NCI-H748 treated with DMSO at 0.1 percent for 48 hours (cell line): ENCODE measurements at regions not wholly inside any gene's neighbourhood (a gene's known extent, or its start where the extent isn't known, plus 50 kb on each side); places are given as distances from the start of the nearest gene placed in this dataset.
"Not testable (repeated sequence)": the region's sequence is repeated elsewhere in the genome, so short reads cannot be mapped to it uniquely, and the experiment has no call there.

Experiments
- DNase-seq: peaks from one replicate; lab custom pipeline; 2025; lab: John Stamatoyannopoulos, UW

DNA sequence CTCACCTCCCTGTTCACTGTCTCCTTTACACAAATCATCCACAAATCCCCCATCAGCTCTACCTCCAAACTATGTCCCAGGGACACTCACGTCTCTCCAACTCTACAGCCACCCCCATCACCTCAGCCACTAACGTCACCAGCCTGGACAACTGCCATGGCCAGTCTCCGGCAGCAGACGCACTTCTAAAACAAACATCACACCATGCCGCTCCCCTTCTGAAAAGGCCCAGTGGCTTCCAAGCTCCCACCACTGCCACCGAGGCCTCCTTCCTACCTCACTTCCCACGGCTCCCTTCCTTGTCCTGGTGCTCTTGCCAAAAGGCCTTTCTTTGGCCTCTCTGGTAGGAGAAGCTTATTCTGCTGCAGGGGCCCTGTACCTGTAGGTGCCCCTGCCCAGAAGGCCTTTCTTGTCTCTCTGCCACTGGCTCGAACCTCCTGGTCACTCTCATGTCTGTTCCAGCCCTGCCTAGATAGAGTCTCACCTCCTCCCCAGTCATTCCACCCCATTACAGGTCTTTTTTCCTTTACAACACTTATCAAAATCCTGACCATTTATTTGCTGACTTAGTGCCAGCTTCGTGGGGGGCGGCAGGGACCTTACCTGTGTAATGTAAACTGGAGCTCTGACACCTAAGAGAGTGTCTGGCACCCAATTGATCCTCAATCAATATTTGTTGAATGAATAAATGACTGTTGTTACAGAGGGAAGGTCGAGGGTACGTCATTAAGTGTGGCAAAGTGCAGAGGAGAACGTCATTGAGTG, 304.2 kb downstream of the GOLGA6L6 start:
- DNase-seq, result not testable (repeated sequence)

DNA sequence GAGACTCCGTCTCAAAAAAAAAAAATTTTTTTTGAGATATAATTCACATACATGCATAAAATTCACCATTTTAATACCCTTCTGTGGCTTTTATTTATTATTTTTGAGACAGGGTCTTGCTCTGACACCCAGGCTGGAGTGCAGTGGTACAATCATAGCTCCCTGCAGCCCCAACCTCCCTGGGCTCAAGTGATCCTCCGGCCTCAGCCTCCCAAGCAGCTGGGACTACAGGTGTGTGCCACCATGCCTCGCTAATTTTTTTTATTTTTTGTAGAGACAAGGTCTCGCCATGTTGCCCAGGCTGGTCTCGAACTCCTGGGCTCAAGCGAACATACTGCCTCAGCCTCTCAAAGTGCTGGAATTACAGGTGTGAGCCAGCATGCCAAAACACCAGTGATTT, 305.9 kb downstream of the GOLGA6L6 start:
- not testable (repeated sequence) for DNase-seq

DNA sequence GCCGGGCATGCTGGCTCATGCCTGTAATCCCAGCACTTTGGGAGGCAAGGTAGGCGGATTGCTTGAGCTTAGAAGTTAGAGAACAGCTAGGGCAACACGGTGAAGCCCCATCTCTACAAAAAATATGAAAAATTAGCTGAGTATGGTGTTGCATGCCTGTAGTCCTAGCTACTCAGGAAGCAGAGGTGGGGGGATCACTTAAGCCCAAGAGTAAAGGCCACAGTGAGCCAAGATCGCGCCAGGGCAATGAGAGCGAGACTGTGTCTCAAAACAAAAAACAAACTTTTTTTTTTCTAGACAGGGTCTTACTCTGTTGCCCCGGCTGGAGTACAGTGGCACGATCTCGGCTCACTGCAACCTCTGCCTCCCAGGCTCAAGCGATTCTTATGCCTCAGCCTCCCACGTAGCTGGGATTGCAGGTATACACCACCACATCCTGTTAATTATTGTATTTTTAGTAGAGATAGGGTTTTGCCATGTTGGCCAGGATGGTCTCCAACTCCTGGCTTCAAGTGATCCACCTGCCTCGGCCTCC, 307.5 kb downstream of the GOLGA6L6 start:
- DNase-seq, result not testable (repeated sequence)

DNA sequence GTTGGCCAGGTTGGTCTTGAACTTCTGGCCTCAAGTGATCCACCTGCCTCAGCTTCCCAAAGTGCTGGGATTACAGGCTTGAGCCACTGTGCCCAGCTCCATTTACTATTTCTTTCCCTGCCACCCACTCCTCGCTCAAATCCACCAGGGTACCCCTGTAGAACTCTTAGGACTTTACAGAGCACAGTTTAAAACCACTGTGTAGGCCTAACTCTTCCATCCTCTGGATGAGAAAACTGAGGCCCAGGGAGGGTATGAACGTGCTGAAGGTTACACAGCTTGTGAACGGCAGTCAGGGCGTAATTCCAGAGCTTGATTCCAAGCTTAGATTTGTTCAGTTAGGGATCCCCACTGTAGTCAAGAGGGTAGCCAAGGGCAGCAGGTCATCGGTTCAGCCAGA, 309.1 kb downstream of the GOLGA6L6 start:
- DNase-seq, result not testable (repeated sequence)

DNA sequence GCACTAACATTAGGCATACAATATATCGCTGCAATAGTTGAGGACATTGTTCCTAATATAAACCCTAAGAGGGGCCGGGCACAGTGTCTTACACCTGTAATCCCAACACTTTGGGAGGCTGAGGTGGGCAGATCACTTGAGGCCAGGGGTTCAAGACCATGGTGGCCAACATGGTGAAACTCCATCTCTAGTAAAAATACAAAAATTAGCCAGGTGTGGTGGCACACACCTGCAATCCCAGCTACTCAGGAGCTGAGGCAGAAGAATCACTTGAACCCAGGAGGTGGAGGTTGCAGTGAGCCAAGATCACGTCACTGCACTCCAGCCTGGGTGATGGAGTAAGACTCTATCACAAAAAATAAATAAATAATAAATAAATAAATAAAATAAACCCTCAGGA, 310.9 kb downstream of the GOLGA6L6 start:
- not testable (repeated sequence) for DNase-seq

DNA sequence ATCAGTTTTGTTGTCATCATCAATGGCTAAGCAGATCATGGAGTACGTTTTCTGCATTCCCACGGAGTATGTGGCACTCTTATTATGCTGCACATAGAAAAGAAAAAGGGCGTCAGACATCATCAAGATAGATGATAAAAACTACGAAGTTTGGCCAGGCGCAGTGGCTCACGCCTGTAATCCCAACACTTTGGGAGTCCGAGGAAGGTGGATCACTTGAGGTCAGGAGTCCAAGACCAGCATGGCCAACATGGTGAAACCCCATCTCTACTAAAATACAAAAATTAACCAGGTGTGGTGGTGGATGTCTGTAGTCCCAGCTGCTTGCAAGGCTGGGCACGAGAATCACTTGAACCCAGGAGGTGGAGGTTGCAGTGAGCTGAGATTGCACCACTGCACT, 312.8 kb downstream of the GOLGA6L6 start:
- not testable (repeated sequence) for DNase-seq

DNA sequence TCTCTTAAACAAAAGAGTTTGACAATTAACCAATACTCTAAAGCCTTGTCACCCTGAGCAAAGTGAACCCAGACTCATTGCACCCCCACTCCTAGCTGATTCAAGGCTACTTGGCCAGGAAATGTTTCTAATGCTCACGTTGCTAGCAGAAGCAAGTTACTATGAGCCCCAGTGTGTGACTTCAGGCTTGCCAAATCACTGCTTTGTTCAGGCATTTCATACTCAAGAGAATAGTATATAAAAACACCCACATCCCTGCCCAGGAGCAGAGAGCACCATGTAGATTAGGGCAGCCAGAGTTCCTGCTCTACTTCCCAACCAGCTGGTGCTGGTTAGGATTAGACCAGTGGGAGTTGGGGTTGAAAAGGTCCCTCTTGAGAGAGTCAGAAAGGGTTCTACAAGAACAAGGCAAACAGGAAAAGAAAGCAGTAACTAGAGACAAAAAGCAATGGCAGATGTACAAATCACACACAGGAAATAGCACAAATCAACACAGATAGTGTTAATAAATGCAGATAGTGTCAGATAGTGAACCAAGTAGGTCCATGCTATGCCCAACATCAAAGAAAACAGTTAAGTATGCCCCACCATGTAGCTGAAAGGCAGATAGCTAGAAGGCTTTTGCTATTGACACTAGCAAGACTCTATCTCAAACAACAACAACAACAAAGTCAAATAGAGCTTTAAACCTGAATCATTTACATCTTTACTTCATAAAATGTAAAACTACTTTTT, 314.3 kb downstream of the GOLGA6L6 start:
- DNase-seq, result not testable (repeated sequence)

DNA sequence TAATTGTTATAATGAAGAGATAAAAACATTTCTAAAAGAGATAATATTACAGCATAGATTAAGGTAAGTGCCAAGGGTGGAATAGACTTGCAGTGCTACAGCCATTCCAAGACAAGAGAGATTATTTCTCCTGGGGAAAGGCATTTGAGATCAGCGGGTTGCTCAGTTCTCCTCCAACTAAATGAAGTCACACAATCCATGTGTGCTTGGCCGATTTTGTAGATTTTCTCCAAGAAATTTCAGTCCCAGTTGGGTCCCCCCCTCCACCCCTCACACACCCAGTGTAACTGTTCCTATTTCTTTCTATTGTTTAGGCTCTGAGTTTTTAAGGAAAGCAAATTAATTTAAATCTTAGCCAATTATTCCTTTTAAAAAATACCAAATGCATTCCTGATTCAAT, 315.1 kb downstream of the GOLGA6L6 start:
- not testable (repeated sequence) for DNase-seq

DNA sequence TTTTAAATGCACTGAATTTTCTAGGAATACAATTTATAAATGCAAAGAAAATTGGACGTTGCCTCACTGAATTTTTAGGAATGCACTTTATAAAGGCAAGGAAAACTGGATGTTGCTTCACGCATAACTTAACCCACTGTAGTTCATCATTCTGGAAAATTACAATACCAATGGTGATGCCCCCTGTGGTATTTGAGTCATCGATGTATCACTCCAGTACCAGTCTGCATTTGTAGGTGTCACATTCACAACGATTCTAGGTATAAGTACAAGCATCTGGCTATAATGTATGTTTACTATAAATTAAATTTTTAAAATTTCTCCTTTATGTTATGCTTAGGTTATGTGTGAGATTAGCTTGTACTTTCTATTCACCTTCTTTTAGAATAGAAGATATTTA, 320.5 kb downstream of the GOLGA6L6 start:
- DNase-seq, result not testable (repeated sequence)

DNA sequence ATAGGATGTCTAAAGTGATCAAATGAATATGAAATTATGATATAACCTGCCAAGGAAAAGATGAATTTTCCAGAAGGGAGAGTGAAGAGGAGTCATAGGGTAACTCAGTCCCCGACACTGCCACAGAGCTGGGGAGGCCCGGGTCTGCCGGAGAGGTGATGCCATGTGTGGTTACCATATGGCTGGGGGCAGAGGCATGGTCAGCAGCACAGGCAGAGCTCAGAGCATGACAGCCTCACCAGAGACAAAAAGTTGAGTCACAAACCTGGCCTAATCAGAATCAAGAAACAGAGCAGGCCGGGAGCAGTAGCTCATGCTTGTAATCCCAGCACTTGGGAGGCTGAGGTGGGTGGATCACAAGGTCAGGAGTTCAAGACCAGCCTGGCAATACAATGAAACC, 322.4 kb downstream of the GOLGA6L6 start:
- DNase-seq, result not testable (repeated sequence)

DNA sequence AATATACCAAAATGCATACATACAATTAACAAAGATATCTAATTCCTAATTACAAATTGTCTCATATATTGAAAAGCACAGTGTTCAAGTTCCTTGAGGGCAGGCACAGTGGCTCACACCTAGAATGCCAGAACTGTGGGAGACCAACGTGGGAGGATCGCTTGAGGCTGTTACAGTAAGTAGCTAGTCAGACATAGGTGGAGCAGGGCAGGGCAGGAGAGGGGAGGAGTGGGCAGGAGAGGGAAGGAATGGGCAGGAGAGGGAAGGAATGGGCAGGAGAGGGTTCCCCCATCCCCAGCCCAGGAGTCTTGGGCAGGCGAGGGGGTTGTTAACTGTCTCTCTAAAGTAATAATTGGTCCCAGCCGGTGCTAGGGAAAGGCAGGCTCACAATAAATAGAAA, 325.9 kb downstream of the GOLGA6L6 start:
- DNase-seq, result not testable (repeated sequence)

DNA sequence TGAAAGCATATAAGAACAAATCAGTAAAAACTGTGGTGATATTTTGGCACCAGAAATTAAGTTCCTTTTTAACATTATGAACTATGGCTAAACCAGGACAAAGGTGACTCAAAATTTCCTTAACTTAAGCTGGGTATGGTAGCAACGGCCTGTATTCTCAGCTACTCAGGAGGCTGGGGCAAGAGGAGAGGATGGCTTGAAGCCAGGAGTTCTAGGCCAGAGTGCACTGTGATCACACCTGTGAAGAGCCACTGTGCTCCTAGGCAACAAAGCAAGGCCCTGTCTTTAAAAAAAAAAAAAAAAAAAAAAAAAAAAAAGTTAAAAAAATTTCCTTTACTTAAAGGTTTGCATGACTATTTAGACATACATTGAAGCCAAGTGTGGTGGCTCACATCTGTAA, 327.5 kb downstream of the GOLGA6L6 start:
- not testable (repeated sequence) for DNase-seq

DNA sequence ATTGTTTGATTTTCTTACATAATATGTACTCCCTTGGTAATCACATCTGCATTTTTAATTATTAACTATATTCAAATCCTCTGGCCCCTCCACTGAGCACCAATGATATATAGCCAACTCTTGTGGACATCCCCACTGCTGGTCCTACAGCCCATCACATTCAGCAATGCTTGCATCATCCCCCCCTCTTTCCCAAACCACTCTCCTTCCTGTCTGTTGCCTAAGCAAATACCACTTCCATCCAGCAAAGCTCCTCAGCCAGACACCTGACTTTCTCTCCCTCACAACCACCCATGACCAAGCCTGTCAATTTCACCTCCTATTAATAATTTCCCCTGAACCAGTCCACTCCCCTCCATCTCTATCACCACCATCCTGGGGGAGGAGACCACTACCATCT, 330.1 kb downstream of the GOLGA6L6 start:
- not testable (repeated sequence) for DNase-seq

DNA sequence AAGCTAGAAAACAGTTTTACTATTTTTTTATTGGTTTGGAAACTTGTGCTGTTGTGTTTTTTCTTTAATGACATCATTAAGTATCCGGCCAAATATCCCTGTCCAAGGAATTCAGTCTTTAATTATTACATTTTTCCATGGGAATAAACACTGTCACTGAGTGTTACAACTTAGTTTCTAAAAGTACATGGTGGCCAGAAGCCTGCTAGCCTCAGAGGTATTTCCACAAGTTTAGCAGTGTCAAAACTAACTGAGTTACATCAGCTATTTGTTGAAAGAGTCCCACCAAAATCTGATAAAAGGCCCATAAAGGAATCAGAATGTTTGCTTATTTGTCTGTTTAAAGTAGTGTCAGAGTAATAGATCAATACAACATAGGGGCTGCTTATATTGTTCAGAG, 331.6 kb downstream of the GOLGA6L6 start:
- DNase-seq, result not testable (repeated sequence)

DNA sequence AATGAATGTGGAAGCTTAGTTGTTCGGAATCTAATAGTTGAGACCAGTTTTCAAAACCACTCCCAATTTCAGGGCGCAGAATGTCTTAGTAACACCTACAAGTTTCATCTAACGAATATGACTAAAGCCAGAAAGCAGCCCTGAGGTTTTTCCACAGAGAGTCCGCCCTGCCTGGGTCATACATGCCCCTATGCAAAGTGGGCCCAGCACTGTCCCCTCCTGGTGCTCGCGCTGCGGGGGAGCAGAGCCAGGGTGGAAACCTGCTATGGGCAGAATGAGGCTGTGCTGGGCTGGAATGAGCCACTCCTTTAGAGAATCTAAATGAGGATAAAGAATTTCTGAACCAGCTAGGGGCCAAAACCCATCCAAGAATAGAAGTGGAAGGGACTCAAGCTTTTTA, 334.0 kb downstream of the GOLGA6L6 start:
- not testable (repeated sequence) for DNase-seq

DNA sequence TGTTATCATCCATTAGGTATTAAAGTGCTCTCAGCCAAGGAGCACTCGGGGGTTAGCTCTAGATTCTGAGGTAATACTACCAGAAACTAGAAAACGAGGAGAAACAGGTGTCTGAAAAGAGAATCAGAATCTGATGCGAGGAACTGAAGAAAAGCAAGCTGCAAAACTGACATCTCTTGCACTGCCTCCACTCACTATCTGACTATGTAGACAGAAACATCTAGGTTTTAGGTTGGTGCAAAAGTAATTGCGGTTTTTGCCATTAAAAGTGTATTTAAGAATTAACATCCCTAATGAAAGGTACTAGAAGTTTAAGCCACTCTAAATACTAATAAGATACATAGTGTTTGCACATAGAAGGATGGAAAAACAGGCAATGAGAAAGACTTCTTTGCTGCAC, 334.4 kb downstream of the GOLGA6L6 start:
- not testable (repeated sequence) for DNase-seq

DNA sequence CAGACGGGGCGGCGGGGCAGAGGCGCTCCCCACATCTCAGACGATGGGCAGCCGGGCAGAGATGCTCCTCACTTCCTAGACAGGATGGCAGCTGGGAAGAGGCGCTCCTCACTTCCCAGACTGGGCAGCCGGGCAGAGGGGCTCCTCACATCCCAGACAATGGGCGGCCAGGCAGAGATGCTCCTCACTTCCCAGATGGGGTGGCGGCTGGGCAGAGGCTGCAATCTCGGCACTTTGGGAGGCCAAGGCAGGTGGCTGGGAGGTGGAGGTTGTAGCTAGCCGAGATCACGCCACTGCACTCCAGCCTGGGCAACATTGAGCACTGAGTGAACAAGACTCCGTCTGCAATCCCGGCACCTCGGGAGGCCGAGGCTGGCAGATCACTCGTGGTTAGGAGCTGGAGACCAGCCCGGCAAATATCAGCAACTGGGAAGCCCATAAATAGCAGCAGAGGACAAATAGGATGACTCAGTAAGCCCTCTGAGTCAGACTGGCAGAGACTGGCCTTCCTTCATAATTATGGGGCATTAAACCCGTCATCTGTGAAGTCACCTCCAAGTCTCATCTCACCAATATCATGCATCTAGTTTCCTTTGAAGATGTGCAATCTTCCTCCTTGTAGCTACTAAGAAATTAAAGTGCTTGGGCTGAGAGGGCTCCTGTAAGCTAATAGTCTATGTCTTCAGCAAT, 337.3 kb downstream of the GOLGA6L6 start:
- not testable (repeated sequence) for DNase-seq

DNA sequence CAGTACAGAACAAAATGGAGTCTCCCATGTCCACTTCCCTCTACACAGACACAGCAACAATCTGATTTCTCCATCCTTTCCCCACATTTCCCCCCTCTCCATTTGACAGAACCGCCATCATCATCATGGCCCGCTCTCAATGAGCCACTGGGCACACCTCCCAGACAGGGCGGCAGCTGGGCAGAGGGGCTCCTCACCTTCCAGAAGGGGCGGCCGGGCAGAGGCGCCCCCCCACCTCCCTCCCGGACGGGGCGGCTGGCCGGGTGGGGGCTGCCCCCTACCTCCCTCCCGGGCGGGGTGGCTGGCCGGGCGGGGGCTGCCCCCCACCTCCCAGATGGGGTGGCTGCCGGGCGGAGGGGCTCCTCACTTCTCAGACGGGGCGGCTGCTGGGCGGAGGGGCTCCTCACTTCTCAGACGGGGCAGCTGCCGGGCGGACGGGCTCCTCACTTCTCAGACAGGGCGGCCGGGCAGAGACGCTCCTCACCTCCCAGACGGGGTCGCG, 337.9 kb downstream of the GOLGA6L6 start:
- DNase-seq, result not testable (repeated sequence)

DNA sequence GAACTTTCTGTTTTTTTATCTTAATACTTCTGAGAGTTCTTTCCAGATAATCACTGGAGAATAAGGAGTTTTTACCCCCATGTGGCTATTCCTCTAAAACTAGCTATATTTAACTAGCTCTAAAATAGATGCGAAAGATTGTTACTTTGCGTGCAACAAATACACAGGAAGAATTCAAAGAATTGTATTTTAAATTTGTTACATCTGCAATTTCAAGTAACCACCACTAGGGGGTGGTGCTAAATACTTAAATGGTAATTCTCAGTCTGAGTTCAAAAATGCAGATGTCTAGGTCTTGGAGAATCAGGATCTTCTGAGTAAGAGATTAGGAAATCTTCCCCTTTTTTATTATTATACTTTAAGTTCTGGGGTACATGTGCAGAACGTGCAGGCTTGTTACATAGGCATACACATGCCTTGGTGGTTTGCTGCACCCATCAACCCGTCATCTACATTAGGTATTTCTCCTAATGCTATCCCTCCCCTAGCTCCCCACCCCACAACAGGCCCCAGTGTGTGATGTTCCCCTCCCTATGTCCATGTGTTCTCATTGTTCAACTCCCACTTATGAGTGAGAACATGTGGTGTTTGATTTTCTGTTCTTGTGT, 346.9 kb downstream of the GOLGA6L6 start:
- DNase-seq, result not testable (repeated sequence)

DNA sequence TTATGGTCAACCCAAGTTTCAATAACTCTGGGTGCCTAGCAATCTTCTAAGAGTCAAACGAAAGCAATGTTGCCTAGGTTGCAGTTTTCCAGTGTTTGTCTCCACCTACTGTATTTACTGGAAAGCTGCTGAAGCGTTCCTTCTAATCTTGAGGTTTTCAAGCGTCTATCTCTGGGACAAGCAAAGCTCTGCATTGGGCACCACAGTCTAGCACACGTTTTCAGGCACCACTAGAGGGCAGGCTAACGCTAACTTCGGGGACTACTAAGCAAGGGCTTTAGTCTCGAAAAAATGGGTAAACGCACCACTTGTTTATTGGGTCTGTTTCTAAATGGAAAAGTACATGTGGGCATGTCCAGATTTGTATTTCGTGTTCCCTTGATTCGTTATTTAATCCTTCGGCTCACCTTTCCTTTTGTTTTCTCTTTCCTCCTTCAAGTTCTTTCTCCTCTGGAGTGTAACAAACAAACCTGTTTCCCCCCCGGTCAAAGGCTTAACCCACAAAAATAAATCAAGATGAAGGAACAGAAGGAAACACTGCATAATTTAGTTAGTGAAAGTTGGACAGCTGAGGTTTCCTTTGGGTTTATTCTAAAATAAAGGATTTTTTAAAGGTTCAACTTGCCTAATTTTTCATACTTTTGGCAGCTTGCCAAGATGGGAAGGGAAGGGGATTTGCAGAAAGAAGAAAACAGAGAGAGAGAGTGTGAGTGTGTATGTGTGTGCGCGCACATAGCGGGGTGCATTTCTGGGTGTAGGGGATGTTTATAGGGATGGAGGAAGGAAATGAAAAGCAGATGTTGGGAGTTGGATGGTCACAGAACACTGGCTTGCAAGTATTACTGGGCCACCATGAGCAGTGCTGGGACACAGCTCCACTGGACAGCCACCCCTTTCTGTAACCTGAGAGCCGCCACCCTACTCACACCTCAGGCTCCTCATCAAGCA, 348.3 kb downstream of the GOLGA6L6 start:
- not testable (repeated sequence) for DNase-seq
